GM20000 (cell line): ENCODE measurements at regions not wholly inside any gene's neighbourhood (a gene's known extent, or its start where the extent isn't known, plus 50 kb on each side); places are given as distances from the start of the nearest gene placed in this dataset.

ENCODE experiments used
- DNase-seq: peaks from one replicate; pipeline ENCODE4 v3.0.0; 2012; ENCODE audit warnings: low spot score
- TF ChIP-seq, protein P1 (sequence below): IDR thresholded peaks from 2 replicates; pipeline ENCODE4 v1.5.1; 2012; ENCODE audit warnings: mild to moderate bottlenecking, control low read depth; ENCODE audit errors: extremely low read depth, missing control alignments

DNA sequence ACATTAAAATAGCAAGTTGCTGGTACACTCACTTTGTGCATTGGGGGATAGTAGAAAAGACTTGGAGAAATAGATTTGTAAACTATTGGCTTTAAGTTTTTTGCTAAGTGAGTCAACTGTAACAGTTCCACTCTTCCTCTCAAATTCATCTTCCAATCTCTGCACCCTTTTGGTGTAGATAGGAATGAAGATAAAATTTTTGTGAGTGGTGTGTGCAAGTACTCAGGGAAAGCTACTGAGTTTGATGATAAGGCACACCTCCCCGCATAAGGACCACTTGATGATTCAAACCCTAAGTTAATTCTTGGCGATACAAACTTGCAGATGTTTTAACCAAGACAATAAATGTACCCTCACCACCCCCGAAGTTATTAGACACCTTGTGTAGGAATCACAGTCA, 168.3 kb upstream of the SLITRK1 start:
- TF ChIP-seq, protein P1, sequence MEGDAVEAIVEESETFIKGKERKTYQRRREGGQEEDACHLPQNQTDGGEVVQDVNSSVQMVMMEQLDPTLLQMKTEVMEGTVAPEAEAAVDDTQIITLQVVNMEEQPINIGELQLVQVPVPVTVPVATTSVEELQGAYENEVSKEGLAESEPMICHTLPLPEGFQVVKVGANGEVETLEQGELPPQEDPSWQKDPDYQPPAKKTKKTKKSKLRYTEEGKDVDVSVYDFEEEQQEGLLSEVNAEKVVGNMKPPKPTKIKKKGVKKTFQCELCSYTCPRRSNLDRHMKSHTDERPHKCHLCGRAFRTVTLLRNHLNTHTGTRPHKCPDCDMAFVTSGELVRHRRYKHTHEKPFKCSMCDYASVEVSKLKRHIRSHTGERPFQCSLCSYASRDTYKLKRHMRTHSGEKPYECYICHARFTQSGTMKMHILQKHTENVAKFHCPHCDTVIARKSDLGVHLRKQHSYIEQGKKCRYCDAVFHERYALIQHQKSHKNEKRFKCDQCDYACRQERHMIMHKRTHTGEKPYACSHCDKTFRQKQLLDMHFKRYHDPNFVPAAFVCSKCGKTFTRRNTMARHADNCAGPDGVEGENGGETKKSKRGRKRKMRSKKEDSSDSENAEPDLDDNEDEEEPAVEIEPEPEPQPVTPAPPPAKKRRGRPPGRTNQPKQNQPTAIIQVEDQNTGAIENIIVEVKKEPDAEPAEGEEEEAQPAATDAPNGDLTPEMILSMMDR = no peak
- no peak for DNase-seq

- TF ChIP-seq, protein P1 = no peak
- no peak for DNase-seq
These were observed 167.4 kb upstream of the SLITRK1 start for GRCh38 chr13:84049443-84050219.

- no peak for DNase-seq
- TF ChIP-seq, protein P1 = no peak
These were observed 162.5 kb upstream of the SLITRK1 start for GRCh38 chr13:84044805-84045204.

GRCh38 chr13:84038001-84038400, 155.7 kb upstream of the SLITRK1 start:
- DNase-seq = no peak
- TF ChIP-seq, protein P1 = no peak

GRCh38 chr13:84032116-84032515, 149.8 kb upstream of the SLITRK1 start:
- no peak for DNase-seq
- TF ChIP-seq, protein P1 = no peak

GRCh38 chr13:84031120-84031519, 148.8 kb upstream of the SLITRK1 start:
- no peak for DNase-seq
- TF ChIP-seq, protein P1 = no peak

- TF ChIP-seq, protein P1 = no peak
- no peak for DNase-seq
These were observed 147.1 kb upstream of the SLITRK1 start for GRCh38 chr13:84029396-84029795.
